HepG2 (cell line): ENCODE measurements at regions not wholly inside any gene's neighbourhood (a gene's known extent, or its start where the extent isn't known, plus 50 kb on each side); places are given as distances from the start of the nearest gene placed in this dataset.

Experiments
- EED ChIP-seq: sonication (generic); formaldehyde crosslinking; IDR thresholded peaks from 2 replicates; pipeline ENCODE4 v1.5.0; 2020; ENCODE audit warnings: mild to moderate bottlenecking, missing genetic modification reagents
- GLI4 ChIP-seq: sonication (generic); formaldehyde crosslinking; IDR thresholded peaks from 2 replicates; pipeline ENCODE4 v1.5.1; 2020; ENCODE audit warnings: missing genetic modification reagents, mild to moderate bottlenecking, moderate library complexity, borderline replicate concordance
- HOXA5 ChIP-seq: sonication (generic); formaldehyde crosslinking; IDR thresholded peaks from 2 replicates; pipeline ENCODE4 v1.4.0; 2020; ENCODE audit warnings: missing genetic modification reagents
- MAFF ChIP-seq: IDR thresholded peaks from 2 replicates; pipeline ENCODE4 v1.6.1; 2011; ENCODE audit warnings: low read depth, low read length, improper control_type of control experiment
- MLLT10 ChIP-seq: sonication (generic); formaldehyde crosslinking; IDR thresholded peaks from 2 replicates; pipeline ENCODE4 v1.4.0; 2020; ENCODE audit warnings: missing genetic modification reagents
- REPIN1 ChIP-seq: sonication (generic); formaldehyde crosslinking; IDR thresholded peaks from 2 replicates; pipeline ENCODE4 v1.8.0; 2022; ENCODE audit warnings: missing genetic modification reagents, low read depth, mild to moderate bottlenecking, borderline replicate concordance
- TIGD3 ChIP-seq: sonication (generic); formaldehyde crosslinking; IDR thresholded peaks from 2 replicates; pipeline ENCODE4 v1.5.1; 2020; ENCODE audit warnings: mild to moderate bottlenecking, missing genetic modification reagents, borderline replicate concordance
- ZBTB44 ChIP-seq: sonication (generic); formaldehyde crosslinking; IDR thresholded peaks from 2 replicates; pipeline ENCODE4 v1.4.0; 2020; ENCODE audit warnings: missing genetic modification reagents
- ZMYM2 ChIP-seq: sonication (generic); formaldehyde crosslinking; IDR thresholded peaks from 2 replicates; pipeline ENCODE4 v1.8.0; 2022; ENCODE audit warnings: mild to moderate bottlenecking, missing genetic modification reagents
- ZNF234 ChIP-seq: sonication (generic); formaldehyde crosslinking; conservative IDR thresholded peaks from 2 replicates; pipeline ENCODE4 v1.5.1; 2020; ENCODE audit warnings: mild to moderate bottlenecking, missing genetic modification reagents
- ZNF562 ChIP-seq: sonication (generic); formaldehyde crosslinking; IDR thresholded peaks from 2 replicates; pipeline ENCODE4 v1.8.0; 2022; ENCODE audit warnings: missing genetic modification reagents, borderline replicate concordance
- ZNF609 ChIP-seq: sonication (generic); formaldehyde crosslinking; IDR thresholded peaks from 2 replicates; pipeline ENCODE4 v1.4.0; 2020; ENCODE audit warnings: mild to moderate bottlenecking, missing genetic modification reagents, borderline replicate concordance
- ZNF646 ChIP-seq: sonication (generic); formaldehyde crosslinking; IDR thresholded peaks from 2 replicates; pipeline ENCODE4 v1.9.0; 2021; ENCODE audit warnings: mild to moderate bottlenecking, missing genetic modification reagents

- TF ChIP-seq ZNF609 (CRISPR knock-in tag): 0 out of 2 replicates have a peak, but pooled peaks have one; percentile 26
- no peak for TF ChIP-seq MAFF
- 0 out of 2 replicates have a peak, but pooled peaks have one; percentile 44 for TF ChIP-seq REPIN1 (CRISPR knock-in tag)
- TF ChIP-seq MLLT10 (CRISPR knock-in tag): no peak
- TF ChIP-seq HOXA5 (CRISPR knock-in tag): no peak
- TF ChIP-seq ZNF646 (CRISPR knock-in tag): no peak
- no peak for TF ChIP-seq ZNF234 (CRISPR knock-in tag)
- no peak for TF ChIP-seq ZMYM2 (CRISPR knock-in tag)
- no peak for TF ChIP-seq ZBTB44
- no peak for TF ChIP-seq GLI4 (CRISPR knock-in tag)
- no peak for TF ChIP-seq TIGD3 (CRISPR knock-in tag)
- TF ChIP-seq ZNF562 (CRISPR knock-in tag): no peak
- no peak for TF ChIP-seq EED (CRISPR knock-in tag)
Measured at GRCh38 chr2:216572582-216573578, 60.3 kb upstream of the IGFBP2 start (continued).
